AG09319 (cell line): ENCODE measurements at regions not wholly inside any gene's neighbourhood (a gene's known extent, or its start where the extent isn't known, plus 50 kb on each side); places are given as distances from the start of the nearest gene placed in this dataset.

ENCODE experiments used
- DNase-seq: peaks from one replicate; pipeline ENCODE4 v3.0.0-alpha.2; 2010; ENCODE audit warnings: low read depth; ENCODE audit errors: extremely low read depth
- CTCF ChIP-seq: IDR thresholded peaks from 2 replicates; pipeline ENCODE4 v1.5.1; 2011; ENCODE audit warnings: low read depth, mild to moderate bottlenecking, inconsistent platforms, low read length, moderate library complexity

GRCh38 chr3:83513051-83513450, 1445.7 kb upstream of the CADM2 start:
- no peak for TF ChIP-seq CTCF
- DNase-seq = no peak

- DNase-seq = no peak
- TF ChIP-seq CTCF = no peak
Observed at GRCh38 chr3:83513677-83514076, 1445.1 kb upstream of the CADM2 start.

GRCh38 chr3:83514130-83514914, 1444.5 kb upstream of the CADM2 start:
- no peak for DNase-seq
- no peak for TF ChIP-seq CTCF

- no peak for DNase-seq
- no peak for TF ChIP-seq CTCF
Observed at GRCh38 chr3:83515123-83515522, 1443.7 kb upstream of the CADM2 start.

GRCh38 chr3:83523470-83524073, 1435.2 kb upstream of the CADM2 start:
- TF ChIP-seq CTCF = peak; percentile 3; the same call in 1 of the 2 replicates
- no peak for DNase-seq

GRCh38 chr3:83524901-83525300, 1433.9 kb upstream of the CADM2 start:
- no peak for TF ChIP-seq CTCF
- DNase-seq = no peak

- TF ChIP-seq CTCF = no peak
- no peak for DNase-seq
Observed at GRCh38 chr3:83559082-83559481, 1399.7 kb upstream of the CADM2 start.
